Right kidney (tissue), 1 donor: ENCODE measurements at regions not wholly inside any gene's neighbourhood (a gene's known extent, or its start where the extent isn't known, plus 50 kb on each side); places are given as distances from the start of the nearest gene placed in this dataset.
A peak's percentile ranks its signal among the peaks of the same experiment; 100 is the strongest.

Experiments
- DNase-seq: peaks from one replicate; pipeline ENCODE4 v3.0.0-alpha.2; 2016

DNA sequence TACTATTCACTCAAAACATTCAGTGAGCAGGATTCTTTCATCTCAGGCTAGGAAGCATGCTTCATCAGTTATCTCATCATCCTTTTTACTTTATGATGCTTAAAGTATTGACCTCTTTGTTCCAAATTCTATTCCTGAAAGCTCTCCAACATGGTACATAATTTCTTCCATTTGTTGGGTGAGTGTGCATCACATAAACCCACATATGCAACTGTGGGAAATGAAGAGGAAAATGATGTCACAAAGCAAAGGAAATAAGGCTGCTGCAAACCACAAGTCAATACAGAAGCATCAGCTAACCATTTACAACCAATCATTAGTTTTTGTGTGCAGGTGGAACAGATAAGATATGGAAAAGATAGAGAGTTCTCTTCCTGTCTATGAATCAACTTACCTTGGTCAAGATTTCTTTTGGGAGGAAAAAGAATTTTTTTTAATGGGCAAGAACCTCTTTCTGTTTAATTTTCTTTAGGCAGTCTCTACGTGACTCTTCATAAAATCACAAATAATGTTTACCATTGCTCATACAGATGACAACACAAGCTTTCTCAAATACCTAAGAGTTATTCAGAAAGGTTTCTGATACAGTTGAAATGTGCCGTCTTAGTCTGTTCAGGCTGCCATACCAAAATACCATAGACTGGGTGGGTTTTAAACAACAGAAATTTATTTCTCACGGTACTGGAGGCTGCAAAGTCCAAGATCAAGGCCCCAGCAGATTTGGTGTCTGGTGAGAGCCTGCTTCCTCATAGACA, 259.9 kb downstream of the ADGRG6 start:
- no peak for DNase-seq

DNA sequence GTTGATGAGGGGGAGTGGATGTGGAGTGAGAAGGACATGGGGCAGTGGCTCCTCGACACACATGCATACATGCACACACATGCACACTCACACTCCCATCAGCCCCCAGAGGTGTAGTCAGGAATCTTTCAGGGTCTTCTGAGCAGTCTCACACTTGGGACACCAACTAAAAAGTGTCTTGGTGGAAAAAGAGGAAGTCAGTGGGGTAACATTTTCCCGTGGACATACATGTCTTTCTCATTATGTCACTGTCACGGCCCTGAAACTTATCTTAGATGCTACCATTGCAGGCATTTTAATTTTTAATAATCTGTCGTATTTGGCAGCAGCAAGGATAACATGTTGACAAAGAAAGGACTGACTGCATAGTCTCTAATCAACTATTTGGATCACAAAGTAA, 261.1 kb downstream of the ADGRG6 start:
- DNase-seq: no peak

DNA sequence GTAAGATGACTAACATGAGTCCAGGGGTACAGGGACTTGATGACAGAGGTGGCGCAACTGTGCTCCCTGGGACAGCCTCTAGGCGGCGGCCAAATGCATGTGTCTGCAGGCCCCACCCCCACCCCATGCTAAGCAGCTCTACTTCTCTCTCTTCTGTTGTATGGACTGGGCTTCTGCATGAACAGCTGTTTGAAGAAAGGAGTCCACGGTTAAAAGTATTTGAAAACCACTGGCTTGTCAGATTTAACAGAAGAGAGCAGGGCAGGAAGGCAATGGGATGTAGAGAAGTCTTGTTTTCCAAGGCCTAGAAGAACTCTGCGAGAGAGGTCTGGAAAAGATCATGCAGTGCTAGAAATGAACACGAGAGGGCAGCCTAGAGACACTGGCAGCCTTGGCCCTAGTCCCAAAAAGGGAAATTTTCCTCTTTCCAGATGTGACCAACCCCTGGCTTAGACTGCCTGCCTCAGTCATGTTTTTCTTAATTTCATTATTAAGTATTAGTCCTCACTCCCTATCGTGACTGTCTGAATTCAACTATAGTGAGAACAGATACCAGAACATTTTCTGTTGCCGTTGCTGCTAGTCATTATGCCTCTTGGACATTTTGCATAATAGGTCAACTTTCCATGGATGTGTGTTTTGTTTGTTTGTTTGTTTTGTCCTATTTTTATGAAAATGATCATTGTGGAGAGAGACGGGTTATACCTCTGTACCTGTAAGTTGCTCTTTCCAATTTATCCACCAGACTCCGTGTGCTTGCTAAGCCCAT, 265.0 kb downstream of the ADGRG6 start:
- DNase-seq: peak; percentile 38

DNA sequence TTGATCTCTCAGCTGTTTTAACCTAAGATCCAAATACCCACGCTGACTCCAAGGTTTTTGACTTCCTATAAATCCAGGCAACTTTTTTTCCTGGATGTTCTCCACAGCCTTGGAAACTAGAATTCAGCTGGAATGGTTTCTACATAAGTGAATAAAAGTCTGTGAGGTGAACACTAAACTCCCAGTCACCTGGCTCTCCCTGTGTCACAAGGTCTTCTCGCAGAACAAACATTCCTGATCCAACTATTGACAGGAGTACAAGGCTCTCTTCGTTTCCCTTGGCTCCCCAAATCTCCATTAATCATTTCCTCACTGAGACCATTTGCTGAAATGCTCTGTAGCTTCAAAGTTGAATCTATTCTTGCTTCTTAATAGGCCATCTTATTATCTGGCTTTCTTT, 265.7 kb downstream of the ADGRG6 start:
- no peak for DNase-seq

DNA sequence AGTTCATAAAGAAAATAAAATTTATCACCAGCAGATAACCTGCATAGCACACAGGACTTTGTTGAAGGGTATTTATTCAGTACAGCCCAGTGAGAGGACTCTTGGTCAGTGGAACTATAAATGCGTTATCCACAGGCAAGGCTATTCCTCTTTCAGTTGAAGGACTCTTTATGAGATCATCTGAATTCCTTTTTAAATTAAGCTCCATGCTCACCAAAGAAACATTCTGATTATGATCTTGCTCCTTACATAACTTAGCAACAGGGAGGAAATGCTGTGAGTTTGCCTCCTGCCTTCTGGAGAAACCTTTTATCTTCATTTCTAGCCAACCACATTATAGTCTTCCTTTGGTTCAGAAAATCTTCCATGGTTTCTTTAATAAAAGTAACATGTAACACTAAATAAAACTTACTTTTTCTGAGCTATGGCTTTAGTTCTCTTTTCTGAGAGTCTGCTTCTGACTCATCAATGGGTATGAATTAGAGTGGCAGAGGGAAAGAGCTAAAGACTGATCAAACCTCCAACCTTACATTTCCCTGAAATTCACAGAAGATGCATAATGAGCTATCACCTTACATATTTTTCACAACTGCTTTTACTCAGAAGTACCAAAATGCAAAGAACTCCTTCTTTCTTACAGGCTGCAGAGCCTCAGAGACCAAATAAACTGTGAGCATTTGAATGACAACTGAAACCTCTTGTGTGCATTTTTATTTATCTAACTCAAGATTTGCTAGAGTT, 267.2 kb downstream of the ADGRG6 start:
- DNase-seq: no peak

DNA sequence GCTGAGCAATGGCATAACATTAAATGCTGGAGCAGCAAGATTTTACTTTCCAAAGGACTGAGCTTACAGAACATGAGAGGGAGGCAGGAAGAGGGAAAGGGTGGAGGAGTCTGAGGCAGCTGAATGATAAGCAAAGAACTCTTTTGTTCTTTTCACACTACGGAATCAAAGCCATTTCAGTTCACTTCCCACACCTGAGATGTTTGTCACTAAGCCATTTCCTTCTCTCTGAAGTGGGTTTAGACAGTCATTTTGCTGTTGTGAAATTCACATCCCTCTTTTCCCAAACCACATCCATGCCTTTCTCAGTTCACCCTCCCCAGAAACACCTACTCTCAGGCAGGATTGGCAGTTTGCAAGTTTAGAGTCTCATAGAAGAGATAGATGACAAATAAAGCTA, 267.9 kb downstream of the ADGRG6 start:
- DNase-seq: no peak

DNA sequence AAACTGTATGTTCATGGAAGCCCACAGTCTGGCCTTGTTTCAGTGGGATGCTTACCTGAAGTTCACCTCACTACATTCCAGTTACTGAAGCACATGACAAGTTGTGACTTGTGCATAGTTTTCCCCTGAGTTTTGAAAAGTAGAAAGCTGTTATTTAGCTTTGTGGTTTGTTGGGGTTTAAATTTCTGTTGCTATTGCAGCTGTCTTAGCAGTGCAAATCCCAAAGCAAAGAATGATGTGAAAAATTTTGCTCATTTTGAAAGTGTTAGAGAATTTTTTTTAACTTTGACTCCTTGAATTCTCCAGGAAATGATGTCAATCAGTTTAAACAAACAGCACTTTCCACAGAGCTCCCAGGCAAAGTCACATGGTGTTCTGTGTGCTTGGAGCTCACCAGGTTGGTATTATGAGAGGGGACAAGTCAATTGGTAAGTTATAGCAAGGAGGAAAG, 268.4 kb downstream of the ADGRG6 start:
- no peak for DNase-seq

DNA sequence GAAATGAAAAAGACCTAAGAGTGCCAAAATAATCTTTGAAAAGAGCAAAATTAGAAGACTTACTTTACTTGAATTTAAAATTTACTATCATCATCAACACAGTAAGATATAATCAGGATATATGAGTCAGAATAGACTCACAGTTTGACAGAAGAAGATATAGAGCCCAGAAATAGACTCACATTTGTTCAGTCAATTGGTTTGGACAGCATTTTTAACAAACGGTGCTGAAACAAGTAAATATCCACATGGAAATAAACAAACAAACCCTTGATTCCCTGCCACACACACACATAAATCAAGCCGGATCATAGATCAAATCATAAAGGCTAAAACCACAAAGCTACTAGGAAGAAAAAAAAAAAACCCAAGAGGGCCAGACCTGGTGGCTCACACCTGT, 291.1 kb downstream of the ADGRG6 start:
- no peak for DNase-seq

DNA sequence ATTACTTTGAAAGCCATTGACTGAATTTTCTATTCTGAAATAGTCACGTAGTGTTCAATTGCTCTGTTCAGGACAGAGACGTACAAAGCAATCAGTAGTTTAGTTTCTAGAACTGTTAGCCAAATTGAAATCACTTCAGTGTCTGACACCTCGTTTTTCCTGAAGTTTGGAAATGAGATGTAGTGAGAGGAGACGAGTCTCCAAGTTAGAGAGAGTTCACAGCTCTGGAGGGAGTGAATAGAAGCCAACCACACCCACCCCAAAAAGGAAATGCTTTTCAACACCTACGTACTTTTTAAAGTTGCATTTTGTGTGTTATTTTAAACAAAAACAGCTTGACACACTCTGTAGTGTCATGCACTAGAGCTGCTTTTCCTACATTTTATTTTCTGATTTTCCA, 296.0 kb downstream of the ADGRG6 start:
- DNase-seq: no peak

DNA sequence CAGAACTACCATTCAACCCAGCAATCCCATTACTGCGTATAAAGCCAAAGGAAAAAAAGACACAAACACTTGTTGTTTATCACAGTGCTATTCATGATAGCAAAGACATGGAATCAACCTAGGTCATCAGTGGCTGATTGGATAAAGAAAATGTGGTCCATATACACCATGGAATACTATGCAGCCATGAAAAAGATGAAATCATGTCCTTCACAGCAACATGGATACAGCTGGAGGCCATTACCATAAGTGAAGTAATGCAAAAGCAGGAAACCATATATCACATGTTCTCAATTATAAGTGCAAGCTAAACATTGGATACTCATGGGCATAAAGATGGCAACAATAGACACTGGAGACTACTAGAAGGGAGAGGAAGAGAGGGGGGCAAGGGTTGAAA, 299.6 kb downstream of the ADGRG6 start:
- no peak for DNase-seq

DNA sequence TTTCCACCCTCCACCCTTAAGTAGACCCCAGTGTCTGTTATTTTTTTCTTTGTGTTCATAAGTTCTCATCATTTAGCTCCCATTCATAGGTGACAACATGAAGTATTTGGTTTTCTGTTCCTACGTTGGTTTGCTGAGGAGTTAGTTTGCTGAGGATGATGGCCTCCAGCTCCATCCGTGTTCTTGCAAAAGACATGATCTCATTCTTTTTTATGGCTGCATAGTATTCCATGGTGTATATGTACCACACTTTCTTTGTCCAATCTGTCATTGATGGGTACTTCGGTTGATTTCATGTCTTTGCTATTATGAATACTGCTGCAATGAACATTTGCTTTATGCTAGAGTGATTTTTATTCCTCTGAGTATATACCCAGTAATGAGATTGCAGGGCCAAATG, 301.2 kb downstream of the ADGRG6 start:
- no peak for DNase-seq

DNA sequence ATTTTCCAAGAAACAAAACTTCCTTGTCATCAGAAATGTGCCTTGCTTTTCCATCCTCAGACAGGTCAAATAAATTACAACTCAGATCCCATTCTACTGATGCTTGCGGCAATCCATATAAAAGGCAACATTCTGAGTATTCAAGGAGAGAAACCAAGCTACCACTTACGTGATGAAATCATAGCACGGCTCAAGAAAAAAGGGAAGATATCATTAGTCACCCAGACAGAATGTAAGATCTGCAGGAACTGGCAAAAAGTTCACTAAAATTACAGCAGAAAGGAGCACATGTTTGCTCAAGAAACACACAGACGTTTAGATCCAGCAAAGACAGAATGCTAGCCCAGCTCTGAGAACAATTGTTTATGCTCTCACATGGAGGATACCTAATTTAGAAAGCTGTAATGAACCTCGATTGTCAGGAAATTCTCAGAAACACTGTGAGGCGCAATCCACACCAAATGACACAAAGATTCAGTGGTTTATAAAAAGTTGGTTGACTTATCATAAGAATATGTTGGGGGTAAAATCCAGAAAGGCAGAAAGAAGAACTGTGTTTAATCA, 304.2 kb downstream of the ADGRG6 start:
- DNase-seq: no peak

DNA sequence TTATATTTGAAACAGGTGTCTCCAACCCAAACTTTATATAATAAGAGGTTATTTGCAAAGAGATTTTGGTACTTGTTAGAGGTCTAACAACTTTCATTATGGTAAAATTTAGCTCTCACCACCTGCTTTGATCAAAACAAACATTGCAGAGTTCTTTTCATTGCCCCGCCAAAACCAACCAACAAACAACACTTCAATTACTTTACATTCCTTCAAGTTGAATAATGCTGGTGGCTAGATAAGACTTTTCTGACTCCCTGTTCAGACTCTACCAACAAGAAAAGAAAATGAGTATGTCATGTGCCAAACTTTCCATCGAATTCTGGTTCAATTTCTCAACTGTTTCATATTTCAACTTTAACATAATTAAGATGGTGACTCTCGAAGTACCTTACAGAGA, 311.1 kb downstream of the ADGRG6 start:
- no peak for DNase-seq

DNA sequence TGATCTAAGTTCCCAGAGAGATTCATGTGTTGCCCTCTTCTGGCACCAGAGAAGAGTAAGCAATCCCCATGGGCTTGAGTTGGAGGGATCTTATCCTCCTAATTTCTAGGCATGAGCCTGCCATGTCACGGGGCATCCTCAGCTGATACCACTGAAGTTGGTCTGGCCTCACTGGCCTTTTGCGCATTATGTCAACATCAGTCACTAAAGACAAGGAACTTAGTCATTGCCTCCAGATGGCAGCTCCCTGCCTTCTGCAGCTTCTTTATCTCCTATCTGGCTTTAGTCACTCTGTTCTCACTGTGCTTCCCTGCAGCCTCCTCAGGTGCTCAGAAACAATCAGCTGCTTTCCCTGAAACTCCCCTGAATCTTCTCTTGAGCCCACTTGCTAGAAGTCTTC, 312.2 kb downstream of the ADGRG6 start:
- no peak for DNase-seq

DNA sequence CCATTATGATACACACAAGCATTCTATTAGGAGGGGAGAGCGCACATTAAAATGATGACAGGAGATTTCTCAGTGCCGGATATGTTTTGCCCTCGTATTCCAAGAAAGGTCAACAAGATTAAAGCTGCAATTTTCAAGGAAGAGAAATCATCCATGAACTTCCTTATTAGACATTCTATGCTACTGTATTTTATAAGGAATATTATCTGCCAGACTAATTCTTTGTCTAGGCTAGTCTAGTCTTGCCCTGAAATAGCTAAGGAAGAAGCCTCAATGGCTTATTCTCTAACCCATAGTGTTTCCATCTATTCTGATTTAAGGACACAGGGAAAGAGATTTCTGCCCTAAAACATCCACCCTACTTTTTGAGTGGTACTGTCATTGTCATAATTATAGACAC, 315.4 kb downstream of the ADGRG6 start:
- no peak for DNase-seq

DNA sequence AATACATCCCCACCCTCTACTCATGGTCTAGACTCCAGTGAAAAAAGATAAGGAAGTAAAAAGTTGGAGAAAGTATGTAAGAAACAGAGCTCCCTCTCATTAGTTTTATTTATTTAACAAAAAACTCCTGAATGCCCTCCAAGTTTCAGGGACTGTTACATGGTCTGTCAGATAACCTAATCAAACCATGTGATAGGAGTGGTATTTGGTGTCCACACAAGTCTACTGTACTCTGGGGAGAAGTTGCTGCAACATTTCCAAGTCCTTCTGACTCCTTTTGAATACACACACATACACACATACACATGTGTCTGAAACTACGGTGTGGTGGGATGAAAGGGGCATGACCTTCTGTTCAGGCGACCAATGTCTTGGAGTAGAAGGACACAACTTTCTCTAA, 320.0 kb downstream of the ADGRG6 start:
- DNase-seq: no peak

DNA sequence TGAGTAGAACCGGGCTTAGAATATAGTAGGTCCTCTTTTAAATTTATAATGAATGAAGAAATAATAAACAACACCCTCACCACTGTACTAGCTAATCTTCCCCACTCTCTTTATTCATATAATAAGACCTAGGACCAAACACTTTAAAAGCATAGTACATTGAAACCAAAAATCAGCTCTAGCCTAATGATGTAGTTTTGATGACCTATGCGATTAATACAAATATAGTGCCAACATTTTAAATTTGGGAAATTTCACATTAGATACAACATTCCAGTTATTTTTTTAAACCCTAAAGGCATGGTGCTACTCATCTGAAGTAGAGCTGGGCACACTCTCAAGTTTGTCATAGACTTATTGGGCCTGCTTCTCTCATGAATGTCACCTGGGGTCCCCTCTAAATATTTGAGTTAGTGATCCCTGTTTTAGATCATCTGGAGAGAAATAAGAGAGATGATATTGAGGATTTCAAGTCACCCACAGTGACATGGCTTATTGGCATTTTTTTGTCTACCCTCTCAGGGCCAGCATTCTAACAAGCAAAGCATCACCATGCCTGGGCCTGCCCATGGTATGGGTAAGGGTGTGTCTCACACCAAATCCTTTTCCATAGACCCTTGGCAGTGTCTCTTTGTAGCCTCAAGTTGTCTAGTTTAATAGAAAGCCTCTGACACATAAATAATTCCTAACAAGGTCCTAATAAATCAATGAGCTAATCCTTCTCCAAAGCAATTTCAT, 319.8 kb downstream of the HIVEP2 start:
- DNase-seq: no peak

DNA sequence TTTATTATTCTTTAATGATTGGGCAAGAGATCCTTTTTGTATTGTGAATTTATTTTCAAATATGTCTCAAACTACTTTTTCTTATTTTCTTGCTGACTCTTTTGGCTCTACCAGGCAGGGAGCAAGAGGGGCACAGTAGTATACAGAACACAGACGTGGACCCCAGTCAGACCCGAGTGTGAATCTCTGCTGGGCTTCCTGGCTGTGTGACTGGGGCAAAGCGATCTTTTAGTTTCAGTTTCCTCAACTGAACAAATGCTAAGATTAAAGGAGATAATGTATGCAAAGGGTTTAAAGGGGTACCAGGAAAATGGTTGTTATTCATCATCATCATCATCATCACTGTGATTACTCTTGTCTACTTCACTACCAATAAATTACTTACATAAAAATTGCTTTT, 317.5 kb downstream of the HIVEP2 start:
- no peak for DNase-seq

DNA sequence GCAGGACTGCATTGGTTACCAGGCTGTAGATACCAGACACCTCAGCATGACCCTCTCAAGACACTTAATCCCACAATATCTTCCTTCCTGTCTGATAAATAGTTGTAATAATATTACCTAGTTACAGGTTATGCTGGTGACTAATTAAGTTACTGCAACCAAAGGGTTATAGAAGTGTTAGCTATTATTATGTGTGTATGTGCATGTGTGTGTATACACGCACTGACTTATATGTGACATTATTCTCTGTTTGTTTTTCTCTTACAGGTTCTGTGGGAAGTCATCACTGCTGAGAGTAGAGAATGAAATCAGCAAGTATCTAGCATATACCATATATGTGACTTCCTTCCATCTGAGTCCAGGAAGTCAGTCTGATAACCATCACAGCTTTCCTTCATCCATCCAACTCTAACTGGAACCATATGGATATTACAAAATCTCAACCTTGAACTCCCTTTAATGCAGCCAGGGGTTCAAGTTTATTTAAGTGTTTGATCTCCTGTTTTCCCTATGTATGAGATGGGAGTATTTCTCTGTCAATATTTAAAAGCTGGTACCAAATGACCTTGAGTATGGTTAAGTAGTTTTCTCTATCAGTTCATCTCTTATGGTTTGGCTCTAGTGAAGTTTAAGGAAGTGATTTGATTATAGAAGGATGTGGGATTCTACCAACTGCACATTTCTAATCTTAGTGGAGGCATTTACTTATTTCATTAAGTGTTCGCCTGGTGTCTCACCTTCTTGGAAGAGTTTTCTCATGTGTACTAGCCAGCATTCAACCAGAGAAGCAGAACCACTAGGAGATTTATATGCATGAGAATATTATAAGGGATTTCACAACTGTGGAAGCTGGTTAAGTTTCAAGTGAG, 313.2 kb downstream of the HIVEP2 start:
- no peak for DNase-seq

DNA sequence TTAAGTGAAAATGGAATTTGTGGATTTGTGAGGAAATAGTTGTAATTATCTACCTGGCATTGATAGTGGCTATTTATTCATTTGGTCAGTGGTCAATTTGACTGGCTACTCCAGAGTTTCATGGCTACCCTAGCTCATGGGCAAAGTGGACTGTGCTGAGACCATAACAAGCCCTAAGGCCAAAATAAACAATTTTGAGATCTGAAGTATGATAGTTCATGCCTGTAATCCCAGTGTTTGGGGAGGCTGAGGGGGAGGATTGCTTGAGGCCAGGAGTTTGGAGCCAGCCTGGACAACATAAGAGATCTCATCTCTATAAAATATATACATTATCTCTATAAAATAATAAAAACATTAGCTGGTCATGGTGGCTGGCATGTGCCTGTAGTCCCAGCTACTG, 311.7 kb downstream of the HIVEP2 start:
- DNase-seq: no peak

DNA sequence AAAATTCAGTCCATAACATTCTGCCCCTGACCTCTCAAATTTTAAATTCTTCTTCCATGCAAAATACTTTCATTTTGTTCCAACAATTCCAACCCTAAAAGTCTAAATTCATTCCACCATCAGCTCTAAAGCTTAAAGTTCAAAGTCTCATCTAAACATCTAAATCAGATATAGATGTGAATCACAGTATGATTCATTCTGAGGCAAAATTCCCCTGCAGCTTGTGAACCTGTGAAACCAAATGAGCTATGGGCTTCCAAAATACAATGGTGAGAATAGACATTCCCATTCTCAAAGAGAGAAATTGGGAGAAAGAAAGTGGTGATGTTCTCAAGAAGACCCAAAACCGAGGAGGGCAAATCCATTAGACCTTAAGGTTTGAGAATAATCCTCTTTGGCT, 309.8 kb downstream of the HIVEP2 start:
- DNase-seq: no peak
